GM12891 (cell line): ENCODE measurements at regions not wholly inside any gene's neighbourhood (a gene's known extent, or its start where the extent isn't known, plus 50 kb on each side); places are given as distances from the start of the nearest gene placed in this dataset.
"Not testable (repeated sequence)": the region's sequence is repeated elsewhere in the genome, so short reads cannot be mapped to it uniquely, and the experiment has no call there.

Experiments used
- DNase-seq: peaks from one replicate; pipeline ENCODE4 v3.0.0; 2011; ENCODE audit warnings: low spot score; ENCODE audit not compliant: insufficient read length
- FAIRE-seq: peaks from 2 replicates; lab custom pipeline; 2011; peaks lifted over from hg19 to GRCh38; lab: Jason Lieb, UNC

- DNase-seq, FAIRE-seq: not testable (repeated sequence)
Measured at GRCh38 chr7:55708028-55708427, 135.7 kb upstream of the VOPP1 start.

GRCh38 chr7:55707410-55707809 lies 135.1 kb upstream of the VOPP1 start:
- not testable (repeated sequence) for FAIRE-seq, DNase-seq

GRCh38 chr7:55706451-55707195 lies 134.3 kb upstream of the VOPP1 start:
- not testable (repeated sequence) for FAIRE-seq, DNase-seq

GRCh38 chr7:55705728-55706450 lies 133.6 kb upstream of the VOPP1 start:
- not testable (repeated sequence) for DNase-seq, FAIRE-seq

GRCh38 chr7:55702831-55703230 lies 130.5 kb upstream of the VOPP1 start:
- not testable (repeated sequence) for DNase-seq, FAIRE-seq

- DNase-seq, FAIRE-seq: not testable (repeated sequence)
Measured at GRCh38 chr7:55699450-55699842, 127.1 kb upstream of the VOPP1 start.

GRCh38 chr7:55698607-55699449 lies 126.5 kb upstream of the VOPP1 start:
- FAIRE-seq: peak; percentile 9

GRCh38 chr7:55695893-55696701 lies 123.8 kb upstream of the VOPP1 start:
- not testable (repeated sequence) for FAIRE-seq, DNase-seq

More at GRCh38 chr7:55698607-55699449, 126.5 kb upstream of the VOPP1 start:
- DNase-seq: not testable (repeated sequence)

GRCh38 chr7:55694484-55694883 lies 122.2 kb upstream of the VOPP1 start:
- DNase-seq, FAIRE-seq: not testable (repeated sequence)

- not testable (repeated sequence) for DNase-seq
- peak; percentile 45 for FAIRE-seq
Measured at GRCh38 chr7:55688684-55689681, 116.7 kb upstream of the VOPP1 start.

- FAIRE-seq, DNase-seq: not testable (repeated sequence)
Measured at GRCh38 chr7:55688261-55688660, 116.0 kb upstream of the VOPP1 start.

GRCh38 chr7:55687252-55687651 lies 115.0 kb upstream of the VOPP1 start:
- not testable (repeated sequence) for DNase-seq

GRCh38 chr7:55686771-55687170 lies 114.5 kb upstream of the VOPP1 start:
- DNase-seq, FAIRE-seq: not testable (repeated sequence)

More at GRCh38 chr7:55687252-55687651, 115.0 kb upstream of the VOPP1 start:
- not testable (repeated sequence) for FAIRE-seq

- not testable (repeated sequence) for DNase-seq, FAIRE-seq
Measured at GRCh38 chr7:55683501-55683900, 111.2 kb upstream of the VOPP1 start.

- not testable (repeated sequence) for FAIRE-seq, DNase-seq
Measured at GRCh38 chr7:55675589-55675988, 103.3 kb upstream of the VOPP1 start.

- not testable (repeated sequence) for FAIRE-seq, DNase-seq
Measured at GRCh38 chr7:55673525-55673924, 101.2 kb upstream of the VOPP1 start.

GRCh38 chr7:55672084-55672483 lies 99.8 kb upstream of the VOPP1 start:
- not testable (repeated sequence) for FAIRE-seq, DNase-seq
